ENCODE measurements at regions not wholly inside any gene's neighbourhood (a gene's known extent, or its start where the extent isn't known, plus 50 kb on each side); places are given as distances from the start of the nearest gene placed in this dataset.

DNA sequence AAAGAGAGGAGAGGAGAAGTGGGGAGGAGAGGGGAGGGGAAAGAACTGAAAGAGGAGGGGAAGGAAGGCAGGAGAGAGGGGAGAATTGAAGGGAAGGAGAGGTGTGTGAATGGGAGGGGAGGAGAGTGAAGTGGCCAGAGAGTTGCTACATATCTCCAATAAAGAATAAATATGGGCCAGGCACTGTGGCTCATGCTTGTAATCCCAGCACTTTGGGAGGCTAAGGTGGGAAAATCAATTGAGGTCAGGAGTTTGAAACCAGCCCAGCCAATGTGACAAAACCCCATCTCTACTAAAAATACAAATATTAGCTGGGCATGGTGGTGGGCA lies 482.4 kb downstream of the NAF1 start:
- Histone ChIP-seq H3K27me3 (ENCODE audit: control insufficient read depth in 1 of 2, insufficient read depth in 2 of 2, low read length in 2 of 2) (no peaks in the 10 kb centered on the region), H3K36me3 (ENCODE audit: control insufficient read depth in 1 of 2, insufficient read depth in 2 of 2, low read length in 2 of 2) (no peaks in the 10 kb centered on the region), H3K27ac (ENCODE audit: low read depth, low read length) (no peak overlapping the region), H3K4me3 (ENCODE audit: low read depth in 1 of 2, low read length in 2 of 2) (no peak overlapping the region), H3K9ac (ENCODE audit: low read depth in 1 of 2, low read length in 2 of 2) (no peak overlapping the region), H3K4me1 (ENCODE audit: control insufficient read depth in 1 of 2, insufficient read depth in 2 of 2, low read length in 2 of 2) (no peaks in the 10 kb centered on the region), H3K9me3 (ENCODE audit: control insufficient read depth in 1 of 2, low read length in 2 of 2) (no peaks in the 10 kb centered on the region)

DNA sequence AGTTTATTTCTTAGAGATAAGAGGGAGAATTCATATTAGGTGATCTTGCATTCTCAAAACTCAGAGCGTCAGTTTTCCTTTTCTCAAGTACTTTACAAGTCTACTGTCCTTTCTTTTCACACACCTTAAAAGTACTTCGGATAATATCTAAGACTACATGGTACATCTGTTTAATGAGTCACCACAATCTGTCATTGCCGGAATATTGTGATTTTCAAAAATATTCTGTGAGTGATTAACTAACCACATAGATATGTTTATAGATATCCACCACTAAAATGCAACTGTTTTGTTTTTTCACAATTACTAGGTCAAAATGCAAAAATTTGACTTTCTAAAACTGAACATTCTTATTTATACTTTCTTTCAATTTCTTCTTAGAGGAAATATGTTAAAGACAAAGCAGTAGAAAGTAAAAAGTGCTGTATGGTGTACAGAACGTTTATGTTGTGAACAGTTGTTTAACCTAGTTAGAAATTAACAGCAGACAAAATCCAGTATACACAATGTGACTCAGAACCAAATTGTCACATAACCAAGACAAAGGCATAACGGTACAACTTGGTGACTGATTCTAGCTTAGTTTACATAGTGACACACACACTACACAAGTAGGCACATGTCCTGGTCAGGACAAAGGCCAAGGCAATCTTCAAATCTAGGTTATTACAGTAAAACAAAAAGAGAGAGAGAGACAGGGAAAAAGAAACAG lies 482.9 kb downstream of the NAF1 start:
- no peak overlapping the region for H3K4me3 ChIP-seq (ENCODE audit: low read depth in 1 of 2, low read length in 2 of 2)
- no peak overlapping the region for H3K9ac ChIP-seq (ENCODE audit: low read depth in 1 of 2, low read length in 2 of 2)
- H3K27me3 ChIP-seq (ENCODE audit: control insufficient read depth in 1 of 2, insufficient read depth in 2 of 2, low read length in 2 of 2): no peaks in the 10 kb centered on the region
- no peaks in the 10 kb centered on the region for H3K9me3 ChIP-seq (ENCODE audit: control insufficient read depth in 1 of 2, low read length in 2 of 2)
- no peaks in the 10 kb centered on the region for H3K4me1 ChIP-seq (ENCODE audit: control insufficient read depth in 1 of 2, insufficient read depth in 2 of 2, low read length in 2 of 2)
- no peaks in the 10 kb centered on the region for H3K36me3 ChIP-seq (ENCODE audit: control insufficient read depth in 1 of 2, insufficient read depth in 2 of 2, low read length in 2 of 2)
- no peak overlapping the region for H3K27ac ChIP-seq (ENCODE audit: low read depth, low read length)

DNA sequence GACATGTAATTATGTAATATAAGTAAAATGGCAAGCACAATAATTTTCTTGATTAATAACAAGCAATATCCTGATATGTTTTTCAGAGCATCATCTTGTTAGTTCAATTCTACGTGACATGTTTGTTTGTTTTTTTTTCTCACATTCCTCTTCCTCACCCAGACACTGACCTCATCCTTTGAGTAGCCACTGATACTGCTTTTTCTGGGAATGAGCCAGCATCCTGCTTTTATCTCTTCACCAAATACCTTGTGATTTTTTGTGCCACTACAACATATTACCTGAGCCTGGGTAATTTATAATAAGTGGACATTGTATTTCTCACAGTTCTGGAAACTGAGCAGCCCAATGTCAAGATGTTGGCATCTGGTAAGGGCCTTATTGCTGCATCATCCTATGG lies 484.0 kb downstream of the NAF1 start:
- no peaks in the 10 kb centered on the region for H3K4me1 ChIP-seq (ENCODE audit: control insufficient read depth in 1 of 2, insufficient read depth in 2 of 2, low read length in 2 of 2)
- H3K9me3 ChIP-seq (ENCODE audit: control insufficient read depth in 1 of 2, low read length in 2 of 2): no peaks in the 10 kb centered on the region
- no peak overlapping the region for H3K4me3 ChIP-seq (ENCODE audit: low read depth in 1 of 2, low read length in 2 of 2)
- H3K9ac ChIP-seq (ENCODE audit: low read depth in 1 of 2, low read length in 2 of 2): no peak overlapping the region
- H3K36me3 ChIP-seq (ENCODE audit: control insufficient read depth in 1 of 2, insufficient read depth in 2 of 2, low read length in 2 of 2): no peaks in the 10 kb centered on the region
- no peak overlapping the region for H3K27ac ChIP-seq (ENCODE audit: low read depth, low read length)
- no peaks in the 10 kb centered on the region for H3K27me3 ChIP-seq (ENCODE audit: control insufficient read depth in 1 of 2, insufficient read depth in 2 of 2, low read length in 2 of 2)

DNA sequence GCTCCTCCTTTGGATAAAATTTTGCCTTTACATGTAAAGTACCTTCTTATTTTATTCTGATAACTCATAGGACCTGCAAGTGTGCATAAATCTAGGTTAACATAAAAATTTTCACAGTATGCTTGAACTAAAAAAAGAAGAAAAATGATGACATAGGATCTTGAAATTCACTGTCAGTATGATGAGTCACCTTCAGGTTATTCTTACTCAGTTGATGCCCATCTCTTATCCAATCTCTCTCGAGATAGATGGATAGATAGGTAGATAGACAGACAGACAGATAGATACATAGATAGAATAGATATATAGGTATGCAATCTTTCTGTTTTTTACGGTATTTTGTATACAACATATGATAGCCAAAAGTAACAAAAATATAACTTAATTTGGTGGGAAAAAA lies 485.5 kb downstream of the NAF1 start:
- H3K9me3 ChIP-seq (ENCODE audit: control insufficient read depth in 1 of 2, low read length in 2 of 2): no peaks in the 10 kb centered on the region
- H3K27me3 ChIP-seq (ENCODE audit: control insufficient read depth in 1 of 2, insufficient read depth in 2 of 2, low read length in 2 of 2): no peaks in the 10 kb centered on the region
- H3K9ac ChIP-seq (ENCODE audit: low read depth in 1 of 2, low read length in 2 of 2): no peak overlapping the region
- no peak overlapping the region for H3K27ac ChIP-seq (ENCODE audit: low read depth, low read length)
- H3K4me1 ChIP-seq (ENCODE audit: control insufficient read depth in 1 of 2, insufficient read depth in 2 of 2, low read length in 2 of 2): no peaks in the 10 kb centered on the region
- H3K36me3 ChIP-seq (ENCODE audit: control insufficient read depth in 1 of 2, insufficient read depth in 2 of 2, low read length in 2 of 2): no peaks in the 10 kb centered on the region
- no peak overlapping the region for H3K4me3 ChIP-seq (ENCODE audit: low read depth in 1 of 2, low read length in 2 of 2)

- no peaks in the 10 kb centered on the region for H3K36me3 ChIP-seq (ENCODE audit: control insufficient read depth in 1 of 2, insufficient read depth in 2 of 2, low read length in 2 of 2)
- no peaks in the 10 kb centered on the region for H3K27me3 ChIP-seq (ENCODE audit: control insufficient read depth in 1 of 2, insufficient read depth in 2 of 2, low read length in 2 of 2)
- H3K9me3 ChIP-seq (ENCODE audit: control insufficient read depth in 1 of 2, low read length in 2 of 2): no peaks in the 10 kb centered on the region
- no peaks in the 10 kb centered on the region for H3K4me1 ChIP-seq (ENCODE audit: control insufficient read depth in 1 of 2, insufficient read depth in 2 of 2, low read length in 2 of 2)
- H3K27ac ChIP-seq (ENCODE audit: low read depth, low read length): no peak overlapping the region
- no peak overlapping the region for H3K9ac ChIP-seq (ENCODE audit: low read depth in 1 of 2, low read length in 2 of 2)
- no peak overlapping the region for H3K4me3 ChIP-seq (ENCODE audit: low read depth in 1 of 2, low read length in 2 of 2)
These were observed 491.0 kb downstream of the NAF1 start for GRCh38 chr4:162675661-162676060.

GRCh38 chr4:162661913-162662312 lies 498.1 kb upstream of the FSTL5 start:
- H3K27ac ChIP-seq (ENCODE audit: low read depth, low read length): no peak overlapping the region
- no peaks in the 10 kb centered on the region for H3K27me3 ChIP-seq (ENCODE audit: control insufficient read depth in 1 of 2, insufficient read depth in 2 of 2, low read length in 2 of 2)
- H3K9ac ChIP-seq (ENCODE audit: low read depth in 1 of 2, low read length in 2 of 2): no peak overlapping the region
- H3K9me3 ChIP-seq (ENCODE audit: control insufficient read depth in 1 of 2, low read length in 2 of 2): peaks cover 0 to 6% of the 10 kb centered on the region in 2 donors
- H3K36me3 ChIP-seq (ENCODE audit: control insufficient read depth in 1 of 2, insufficient read depth in 2 of 2, low read length in 2 of 2): no peaks in the 10 kb centered on the region
- H3K4me1 ChIP-seq (ENCODE audit: control insufficient read depth in 1 of 2, insufficient read depth in 2 of 2, low read length in 2 of 2): no peaks in the 10 kb centered on the region
- no peak overlapping the region for H3K4me3 ChIP-seq (ENCODE audit: low read depth in 1 of 2, low read length in 2 of 2)

DNA sequence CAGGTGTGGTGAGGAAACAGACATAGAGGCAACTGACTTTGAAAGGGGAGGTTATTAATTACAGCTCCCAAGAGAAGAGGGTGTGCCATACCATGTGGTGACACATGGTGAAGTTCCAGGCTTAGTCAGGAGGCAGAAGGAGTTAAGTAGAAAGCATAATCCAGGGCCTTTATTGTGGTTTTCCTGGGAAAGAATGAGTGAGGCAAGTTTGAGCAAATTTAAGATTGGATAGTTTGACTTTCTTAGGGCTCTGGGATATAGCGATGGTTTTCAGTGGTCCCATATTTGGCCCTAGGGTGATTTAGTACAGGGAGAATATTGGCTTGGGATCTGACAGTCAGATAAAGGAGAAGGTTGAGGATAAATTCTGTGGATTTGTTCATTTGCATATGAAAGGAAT lies 495.9 kb upstream of the FSTL5 start:
- H3K4me1 ChIP-seq (ENCODE audit: control insufficient read depth in 1 of 2, insufficient read depth in 2 of 2, low read length in 2 of 2): no peaks in the 10 kb centered on the region
- H3K4me3 ChIP-seq (ENCODE audit: low read depth in 1 of 2, low read length in 2 of 2): no peak overlapping the region
- H3K27me3 ChIP-seq (ENCODE audit: control insufficient read depth in 1 of 2, insufficient read depth in 2 of 2, low read length in 2 of 2): no peaks in the 10 kb centered on the region
- no peak overlapping the region for H3K27ac ChIP-seq (ENCODE audit: low read depth, low read length)
- H3K36me3 ChIP-seq (ENCODE audit: control insufficient read depth in 1 of 2, insufficient read depth in 2 of 2, low read length in 2 of 2): no peaks in the 10 kb centered on the region
- H3K9me3 ChIP-seq (ENCODE audit: control insufficient read depth in 1 of 2, low read length in 2 of 2): no peaks in the 10 kb centered on the region
- no peak overlapping the region for H3K9ac ChIP-seq (ENCODE audit: low read depth in 1 of 2, low read length in 2 of 2)

DNA sequence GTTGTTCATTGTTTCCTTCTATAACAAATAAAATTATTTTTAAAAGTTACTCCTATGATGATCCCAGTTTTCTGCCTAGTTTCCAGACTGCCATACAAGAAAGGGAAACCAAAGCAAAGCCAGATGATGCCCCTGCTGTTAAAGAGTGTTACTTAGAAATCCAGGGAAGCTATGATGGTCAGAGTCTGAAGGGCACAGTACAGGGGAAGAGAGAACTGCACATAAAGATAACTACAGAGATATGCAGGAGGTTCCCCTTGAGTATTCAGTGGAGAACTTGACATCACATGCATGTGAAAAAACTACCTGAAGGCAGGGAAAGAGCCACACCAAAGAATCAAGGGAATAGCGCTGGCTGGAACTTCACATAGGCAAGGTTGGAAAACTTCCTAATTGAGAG lies 494.2 kb upstream of the FSTL5 start:
- no peak overlapping the region for H3K4me3 ChIP-seq (ENCODE audit: low read depth in 1 of 2, low read length in 2 of 2)
- H3K9ac ChIP-seq (ENCODE audit: low read depth in 1 of 2, low read length in 2 of 2): no peak overlapping the region
- no peak overlapping the region for H3K27ac ChIP-seq (ENCODE audit: low read depth, low read length)
- H3K4me1 ChIP-seq (ENCODE audit: control insufficient read depth in 1 of 2, insufficient read depth in 2 of 2, low read length in 2 of 2): no peaks in the 10 kb centered on the region
- H3K36me3 ChIP-seq (ENCODE audit: control insufficient read depth in 1 of 2, insufficient read depth in 2 of 2, low read length in 2 of 2): no peaks in the 10 kb centered on the region
- H3K9me3 ChIP-seq (ENCODE audit: control insufficient read depth in 1 of 2, low read length in 2 of 2): no peaks in the 10 kb centered on the region
- H3K27me3 ChIP-seq (ENCODE audit: control insufficient read depth in 1 of 2, insufficient read depth in 2 of 2, low read length in 2 of 2): no peaks in the 10 kb centered on the region

- Histone ChIP-seq H3K4me1 (ENCODE audit: control insufficient read depth in 1 of 2, insufficient read depth in 2 of 2, low read length in 2 of 2) (no peaks in the 10 kb centered on the region), H3K36me3 (ENCODE audit: control insufficient read depth in 1 of 2, insufficient read depth in 2 of 2, low read length in 2 of 2) (no peaks in the 10 kb centered on the region), H3K27me3 (ENCODE audit: control insufficient read depth in 1 of 2, insufficient read depth in 2 of 2, low read length in 2 of 2) (no peaks in the 10 kb centered on the region), H3K9ac (ENCODE audit: low read depth in 1 of 2, low read length in 2 of 2) (no peak overlapping the region), H3K4me3 (ENCODE audit: low read depth in 1 of 2, low read length in 2 of 2) (no peak overlapping the region), H3K9me3 (ENCODE audit: control insufficient read depth in 1 of 2, low read length in 2 of 2) (no peaks in the 10 kb centered on the region), H3K27ac (ENCODE audit: low read depth, low read length) (no peak overlapping the region)
These were observed 486.4 kb upstream of the FSTL5 start for GRCh38 chr4:162650166-162650565.

DNA sequence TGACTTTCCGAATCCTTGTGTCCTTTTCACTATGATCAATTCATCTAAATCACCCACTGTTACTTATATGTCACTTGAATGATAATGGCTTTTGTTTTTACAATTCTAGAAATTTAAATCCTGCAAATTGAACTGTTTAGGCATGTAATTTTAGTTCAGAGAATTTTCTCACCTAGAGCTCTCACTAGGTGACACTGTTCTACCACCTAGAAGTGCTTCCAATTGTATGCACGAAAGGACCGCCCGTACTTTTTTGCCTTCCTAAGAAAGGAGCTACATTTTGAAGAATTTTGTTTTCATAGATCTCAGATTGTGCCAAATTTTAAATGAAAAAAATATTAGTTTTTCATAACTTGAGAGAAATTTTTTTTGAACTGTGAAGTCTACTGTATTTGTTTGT lies 481.6 kb upstream of the FSTL5 start:
- peaks cover 0 to under 1% of the 10 kb centered on the region in 2 donors for H3K9me3 ChIP-seq (ENCODE audit: control insufficient read depth in 1 of 2, low read length in 2 of 2)
- H3K36me3 ChIP-seq (ENCODE audit: control insufficient read depth in 1 of 2, insufficient read depth in 2 of 2, low read length in 2 of 2): no peaks in the 10 kb centered on the region
- H3K9ac ChIP-seq (ENCODE audit: low read depth in 1 of 2, low read length in 2 of 2): no peak overlapping the region
- H3K4me3 ChIP-seq (ENCODE audit: low read depth in 1 of 2, low read length in 2 of 2): no peak overlapping the region
- H3K27ac ChIP-seq (ENCODE audit: low read depth, low read length): no peak overlapping the region
- no peaks in the 10 kb centered on the region for H3K27me3 ChIP-seq (ENCODE audit: control insufficient read depth in 1 of 2, insufficient read depth in 2 of 2, low read length in 2 of 2)
- H3K4me1 ChIP-seq (ENCODE audit: control insufficient read depth in 1 of 2, insufficient read depth in 2 of 2, low read length in 2 of 2): no peaks in the 10 kb centered on the region

GRCh38 chr4:162644346-162644745 lies 480.5 kb upstream of the FSTL5 start:
- no peak overlapping the region for H3K9ac ChIP-seq (ENCODE audit: low read depth in 1 of 2, low read length in 2 of 2)

More at GRCh38 chr4:162644346-162644745, 480.5 kb upstream of the FSTL5 start:
- H3K9me3 ChIP-seq (ENCODE audit: control insufficient read depth in 1 of 2, low read length in 2 of 2): peaks cover 0 to 3% of the 10 kb centered on the region in 2 donors
- H3K27ac ChIP-seq (ENCODE audit: low read depth, low read length): no peak overlapping the region
- no peaks in the 10 kb centered on the region for H3K27me3 ChIP-seq (ENCODE audit: control insufficient read depth in 1 of 2, insufficient read depth in 2 of 2, low read length in 2 of 2)
- H3K4me3 ChIP-seq (ENCODE audit: low read depth in 1 of 2, low read length in 2 of 2): no peak overlapping the region
- no peaks in the 10 kb centered on the region for H3K4me1 ChIP-seq (ENCODE audit: control insufficient read depth in 1 of 2, insufficient read depth in 2 of 2, low read length in 2 of 2)
- no peaks in the 10 kb centered on the region for H3K36me3 ChIP-seq (ENCODE audit: control insufficient read depth in 1 of 2, insufficient read depth in 2 of 2, low read length in 2 of 2)
